ENCODE measurements at regions not wholly inside any gene's neighbourhood (a gene's known extent, or its start where the extent isn't known, plus 50 kb on each side); places are given as distances from the start of the nearest gene placed in this dataset.

GRCh38 chr9:21580636-21581378 is 98.7 kb upstream of the IFNE start (continued):
- no peak for TF ChIP-seq SP1 (IDR thresholded peaks at IDR 0.05)

DNA sequence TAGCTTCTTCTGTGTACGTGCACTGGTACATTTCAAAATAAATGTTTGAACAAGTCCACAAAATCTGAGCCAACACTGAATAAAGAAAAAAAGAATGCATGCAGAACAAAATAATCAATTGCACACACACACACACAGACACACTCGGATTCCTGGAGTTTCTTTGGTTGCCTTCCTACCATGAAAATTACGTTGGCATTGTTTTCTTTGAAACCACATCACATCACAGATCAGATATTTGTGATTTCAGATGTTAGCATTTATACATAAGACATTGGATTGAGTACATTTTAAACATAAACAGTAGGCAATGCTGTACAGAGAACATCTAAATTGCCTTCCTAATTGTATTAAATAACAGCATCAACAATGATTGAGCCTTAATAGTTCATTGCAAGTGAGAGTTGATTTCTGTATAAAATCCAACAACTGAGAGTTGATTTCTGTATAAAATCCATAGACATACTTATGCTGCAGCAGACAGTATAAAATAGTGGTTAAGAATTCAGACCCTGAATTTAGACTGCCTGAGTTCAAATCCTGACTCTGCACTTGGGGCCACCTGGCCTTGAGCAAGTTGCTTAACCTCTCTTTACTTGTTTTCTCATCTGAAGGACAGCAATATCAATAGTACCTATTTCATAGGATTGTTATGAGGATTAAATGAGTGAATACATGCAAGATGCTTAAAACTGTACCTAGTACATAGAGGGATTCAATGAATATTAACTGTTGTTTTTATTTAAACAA is 101.7 kb upstream of the IFNE start:
- WGBS, result 40% methylated on average over 3 of the region's 3 CpGs
- H3K27me3 ChIP-seq (ENCODE audit: control insufficient read depth in 4 of 4, insufficient read depth in 4 of 4, low read length in 3 of 4), result no peaks in the 10 kb centered on the region
- no peak overlapping the region for H3K4me3 ChIP-seq (ENCODE audit: low read depth in 1 of 3, low read length in 3 of 3)
- no peaks in the 10 kb centered on the region for H3K9me3 ChIP-seq (ENCODE audit: control insufficient read depth in 4 of 4, low read length in 3 of 4)
- no peaks in the 10 kb centered on the region for H3K36me3 ChIP-seq (ENCODE audit: control insufficient read depth in 4 of 4, insufficient read depth in 3 of 4, low read depth in 1 of 4, low read length in 3 of 4)
- no peak overlapping the region for H3K9ac ChIP-seq (ENCODE audit: low read depth in 1 of 2, low read length in 2 of 2)
- no peak for DNase-seq (ENCODE audit: low spot score)
- no peak overlapping the region for H3K27ac ChIP-seq (ENCODE audit: low read depth in 1 of 2, low read length in 2 of 2)
- TF ChIP-seq FOXA1 (IDR thresholded peaks at IDR 0.05) (no peak), TAF1 (conservative IDR thresholded peaks at IDR 0.05) (no peak), MAX (IDR thresholded peaks at IDR 0.05) (no peak), RXRA (IDR thresholded peaks at IDR 0.05) (no peak)
- H3K4me1 ChIP-seq (ENCODE audit: control insufficient read depth in 4 of 4, insufficient read depth in 4 of 4, low read length in 3 of 4), result no peaks in the 10 kb centered on the region

DNA sequence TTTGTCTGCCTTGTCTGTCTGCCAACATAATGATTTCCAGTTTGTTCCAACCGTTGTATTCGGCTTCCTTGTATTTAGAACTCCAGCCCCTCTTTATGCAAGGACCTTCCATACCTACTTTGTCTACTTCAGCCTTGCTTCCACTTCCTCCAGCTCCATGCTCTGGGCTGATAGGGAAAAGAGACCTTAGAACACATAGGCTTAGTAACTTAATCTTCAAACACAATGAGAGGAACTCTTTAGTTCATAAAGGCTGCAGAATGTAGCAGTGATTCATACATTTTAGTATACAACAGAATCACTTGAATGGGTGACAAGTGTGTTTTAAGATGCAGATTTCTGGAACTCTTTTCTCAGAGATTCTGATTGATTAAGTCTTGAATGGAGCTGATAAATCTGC is 102.8 kb upstream of the IFNE start:
- no peak overlapping the region for H3K27ac ChIP-seq (ENCODE audit: low read depth in 1 of 2, low read length in 2 of 2)
- H3K9me3 ChIP-seq (ENCODE audit: control insufficient read depth in 4 of 4, low read length in 3 of 4), result no peaks in the 10 kb centered on the region
- H3K4me1 ChIP-seq (ENCODE audit: control insufficient read depth in 4 of 4, insufficient read depth in 4 of 4, low read length in 3 of 4), result no peaks in the 10 kb centered on the region
- 72% methylated on average over 2 of the region's 2 CpGs for WGBS
- H3K36me3 ChIP-seq (ENCODE audit: control insufficient read depth in 4 of 4, insufficient read depth in 3 of 4, low read depth in 1 of 4, low read length in 3 of 4), result no peaks in the 10 kb centered on the region
- H3K4me3 ChIP-seq (ENCODE audit: low read depth in 1 of 3, low read length in 3 of 3), result no peak overlapping the region
- no peak for DNase-seq (ENCODE audit: low spot score)
- no peak overlapping the region for H3K9ac ChIP-seq (ENCODE audit: low read depth in 1 of 2, low read length in 2 of 2)
- peaks cover 0 to 2% (median 0%) of the 10 kb centered on the region in 4 donors for H3K27me3 ChIP-seq (ENCODE audit: control insufficient read depth in 4 of 4, insufficient read depth in 4 of 4, low read length in 3 of 4)
- TF ChIP-seq, protein P1, sequence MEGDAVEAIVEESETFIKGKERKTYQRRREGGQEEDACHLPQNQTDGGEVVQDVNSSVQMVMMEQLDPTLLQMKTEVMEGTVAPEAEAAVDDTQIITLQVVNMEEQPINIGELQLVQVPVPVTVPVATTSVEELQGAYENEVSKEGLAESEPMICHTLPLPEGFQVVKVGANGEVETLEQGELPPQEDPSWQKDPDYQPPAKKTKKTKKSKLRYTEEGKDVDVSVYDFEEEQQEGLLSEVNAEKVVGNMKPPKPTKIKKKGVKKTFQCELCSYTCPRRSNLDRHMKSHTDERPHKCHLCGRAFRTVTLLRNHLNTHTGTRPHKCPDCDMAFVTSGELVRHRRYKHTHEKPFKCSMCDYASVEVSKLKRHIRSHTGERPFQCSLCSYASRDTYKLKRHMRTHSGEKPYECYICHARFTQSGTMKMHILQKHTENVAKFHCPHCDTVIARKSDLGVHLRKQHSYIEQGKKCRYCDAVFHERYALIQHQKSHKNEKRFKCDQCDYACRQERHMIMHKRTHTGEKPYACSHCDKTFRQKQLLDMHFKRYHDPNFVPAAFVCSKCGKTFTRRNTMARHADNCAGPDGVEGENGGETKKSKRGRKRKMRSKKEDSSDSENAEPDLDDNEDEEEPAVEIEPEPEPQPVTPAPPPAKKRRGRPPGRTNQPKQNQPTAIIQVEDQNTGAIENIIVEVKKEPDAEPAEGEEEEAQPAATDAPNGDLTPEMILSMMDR (IDR thresholded peaks at IDR 0.05; ENCODE audit: low read depth, low read length, missing input control), result no peak
- TF ChIP-seq ZBTB33 (IDR thresholded peaks at IDR 0.05), result no peak
- TF ChIP-seq EGR1 (IDR thresholded peaks at IDR 0.05; ENCODE audit: low read depth in 2 of 2), result no peak
- TF ChIP-seq NR2F2 (IDR thresholded peaks at IDR 0.05), result no peak
- TF ChIP-seq MAX (IDR thresholded peaks at IDR 0.05), result no peak
- no peak for TF ChIP-seq TAF1 (conservative IDR thresholded peaks at IDR 0.05)
- TF ChIP-seq HNF4G (IDR thresholded peaks at IDR 0.05), result no peak

All from liver (tissue), 8 donors.